ENCODE measurements at regions not wholly inside any gene's neighbourhood (a gene's known extent, or its start where the extent isn't known, plus 50 kb on each side); places are given as distances from the start of the nearest gene placed in this dataset.

GRCh38 chr4:126947536-126947935 is 685.2 kb upstream of the INTU start:
- no peak for TF ChIP-seq CTCF (IDR thresholded peaks at IDR 0.05)
- TF ChIP-seq POLR2A (IDR thresholded peaks at IDR 0.05) = no peak
